Stimulated activated CD4-positive, alpha-beta T cell treated with anti-CD3 and anti-CD28 coated beads, TNF-alpha, amount 100 ng/mL, for 48 hours (primary cell): ENCODE measurements at regions not wholly inside any gene's neighbourhood (a gene's known extent, or its start where the extent isn't known, plus 50 kb on each side); places are given as distances from the start of the nearest gene placed in this dataset.
"Not testable (repeated sequence)": the region's sequence is repeated elsewhere in the genome, so short reads cannot be mapped to it uniquely, and the experiment has no call there.

Experiments used
- DNase-seq, 3 donors: peaks; one replicate each; pipeline ENCODE4 v3.0.0-alpha.2; 2020; ENCODE audit warnings: low read depth in 3 of 3

DNA sequence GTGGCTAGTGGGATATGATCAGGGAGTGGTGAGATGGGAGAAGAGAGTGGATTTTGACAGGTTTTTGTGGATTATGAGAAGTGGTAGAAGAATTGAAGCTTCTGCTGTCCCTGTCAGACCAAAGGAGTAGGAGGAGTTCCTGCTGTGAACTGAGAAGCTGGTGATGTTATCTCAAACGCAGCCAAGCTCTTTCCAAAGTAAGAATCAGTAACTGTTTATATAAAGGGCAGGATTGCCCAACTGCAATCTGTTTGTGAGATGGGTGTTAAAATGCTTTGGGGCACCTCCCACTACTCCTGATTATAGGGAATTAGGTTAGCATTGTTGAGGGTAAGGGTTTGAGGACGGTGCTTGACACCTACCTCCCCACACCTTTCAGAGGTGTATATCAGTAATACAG lies 60.5 kb upstream of the USP25 start:
- no peak for DNase-seq

- DNase-seq, result no peak
These were observed 58.6 kb upstream of the USP25 start for GRCh38 chr21:15671188-15671587.

GRCh38 chr21:15672578-15672977 lies 57.2 kb upstream of the USP25 start:
- DNase-seq, result not testable (repeated sequence)

DNA sequence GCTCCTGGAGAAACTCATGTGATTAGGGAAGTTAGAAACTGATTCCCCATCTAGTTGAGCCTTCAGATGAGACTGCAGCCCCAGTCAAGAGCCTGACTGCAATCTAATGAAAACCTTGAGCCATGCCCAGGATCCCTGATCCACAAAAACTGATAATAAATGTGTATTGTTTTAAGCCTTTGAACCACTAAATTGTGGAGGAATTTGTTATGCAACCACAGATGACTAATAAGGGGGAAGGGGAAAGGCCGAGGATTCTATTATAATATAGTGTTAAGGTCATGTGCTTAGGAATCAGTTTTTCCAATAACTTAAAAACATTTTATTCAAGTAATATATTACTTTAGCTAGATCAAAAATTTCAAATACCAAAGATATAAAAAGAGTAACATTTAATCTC lies 52.8 kb upstream of the USP25 start:
- no peak for DNase-seq

DNA sequence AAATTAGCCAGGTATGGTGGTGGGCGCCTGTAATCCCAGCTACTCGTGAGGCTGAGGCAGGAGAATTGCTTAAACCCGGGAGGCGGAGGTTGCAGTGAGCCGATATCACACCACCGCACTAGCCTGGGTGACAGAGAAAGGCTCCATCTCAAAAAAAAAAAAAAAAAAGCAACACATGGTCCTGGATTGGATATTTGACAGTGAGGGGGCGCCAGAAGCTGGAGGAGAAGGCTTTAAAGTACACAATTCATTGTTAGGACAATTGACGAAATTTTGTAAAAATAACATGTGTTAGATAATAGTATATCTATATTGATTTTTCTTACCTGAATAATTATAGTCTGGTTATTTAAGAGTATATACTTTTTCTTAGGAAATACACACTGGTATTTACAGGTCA lies 50.2 kb upstream of the USP25 start:
- peak in 1 of 3 donors; percentile 11 for DNase-seq
